Astrocyte (in vitro differentiated cells and primary cell): ENCODE measurements at regions not wholly inside any gene's neighbourhood (a gene's known extent, or its start where the extent isn't known, plus 50 kb on each side); places are given as distances from the start of the nearest gene placed in this dataset.

Source experiments
- DNase-seq: peaks from one replicate; pipeline ENCODE4 v3.0.0-alpha.2; 2010; ENCODE audit warnings: low read depth
- FAIRE-seq: peaks from 2 replicates; lab custom pipeline; 2011; peaks lifted over from hg19 to GRCh38; lab: Jason Lieb, UNC
- H2AFZ ChIP-seq: 2 replicates; pipeline ENCODE4 v1.6.0; 2012; ENCODE audit warnings: low read depth, low read length, inconsistent platforms
- H3K27ac ChIP-seq: 2 replicates; pipeline ENCODE4 v1.5.1; 2011; ENCODE audit warnings: low read depth, low read length, inconsistent platforms
- H3K27me3 ChIP-seq: 2 replicates; pipeline ENCODE4 v1.6.0; 2011; ENCODE audit warnings: low read length, inconsistent platforms; ENCODE audit not compliant: insufficient read depth
- H3K36me3 ChIP-seq: 2 replicates; pipeline ENCODE4 v1.5.1; 2011; ENCODE audit warnings: low read length, inconsistent platforms; ENCODE audit not compliant: insufficient read depth
- H3K4me1 ChIP-seq: 2 replicates; pipeline ENCODE4 v1.5.1; 2011; ENCODE audit warnings: low read length, inconsistent platforms; ENCODE audit not compliant: insufficient read depth
- H3K4me2 ChIP-seq: 2 replicates; pipeline ENCODE4 v1.6.0; 2012; ENCODE audit warnings: low read length, inconsistent platforms
- H3K4me3 ChIP-seq: 2 replicates; pipeline ENCODE4 v1.5.1; 2011; ENCODE audit warnings: low read depth, mild to moderate bottlenecking, low read length, inconsistent platforms; ENCODE audit not compliant: insufficient read depth
- H3K79me2 ChIP-seq: 2 replicates; pipeline ENCODE4 v1.6.0; 2012; ENCODE audit warnings: mild to moderate bottlenecking, low read length, inconsistent platforms; ENCODE audit not compliant: insufficient read depth
- H3K9ac ChIP-seq: 2 replicates; pipeline ENCODE4 v1.6.0; 2012; ENCODE audit warnings: mild to moderate bottlenecking, low read length, inconsistent platforms
- H3K9me3 ChIP-seq: 2 replicates; pipeline ENCODE4 v1.5.1; 2012; ENCODE audit warnings: low read depth, mild to moderate bottlenecking, low read length, inconsistent platforms; ENCODE audit not compliant: insufficient read depth
- H4K20me1 ChIP-seq: 2 replicates; pipeline ENCODE4 v1.6.0; 2012; ENCODE audit warnings: low read length, inconsistent platforms; ENCODE audit not compliant: insufficient read depth
- H3K27ac Mint-ChIP-seq: one replicate; pipeline ENCODE4 v1.8.0; 2021; ENCODE audit warnings: mild to moderate bottlenecking, mixed read lengths; ENCODE audit not compliant: unreplicated experiment
- H3K27me3 Mint-ChIP-seq: one replicate; pipeline ENCODE4 v1.8.0; 2021; ENCODE audit warnings: low read depth, mixed read lengths; ENCODE audit not compliant: unreplicated experiment
- H3K36me3 Mint-ChIP-seq: one replicate; pipeline ENCODE4 v1.8.0; 2021; ENCODE audit warnings: low read depth, mixed read lengths; ENCODE audit not compliant: unreplicated experiment
- H3K4me1 Mint-ChIP-seq: one replicate; pipeline ENCODE4 v1.8.0; 2021; ENCODE audit warnings: low read depth, mixed read lengths; ENCODE audit not compliant: unreplicated experiment
- H3K4me3 Mint-ChIP-seq: one replicate; pipeline ENCODE4 v1.8.0; 2021; ENCODE audit warnings: mild to moderate bottlenecking, moderate library complexity, mixed read lengths; ENCODE audit not compliant: unreplicated experiment
- H3K9me3 Mint-ChIP-seq: one replicate; pipeline ENCODE4 v1.8.0; 2021; ENCODE audit warnings: mild to moderate bottlenecking, mixed read lengths; ENCODE audit not compliant: unreplicated experiment
- EZH2 ChIP-seq: IDR thresholded peaks from 2 replicates; pipeline ENCODE4 v1.6.1; 2012; ENCODE audit warnings: mild to moderate bottlenecking, low read length, inconsistent platforms; ENCODE audit not compliant: insufficient read depth
- TF ChIP-seq, protein P1 (sequence below): IDR thresholded peaks from 2 replicates; pipeline ENCODE4 v1.5.1; 2011; ENCODE audit warnings: low read depth, mild to moderate bottlenecking, inconsistent platforms, low read length, moderate library complexity; ENCODE audit not compliant: insufficient read depth

DNA sequence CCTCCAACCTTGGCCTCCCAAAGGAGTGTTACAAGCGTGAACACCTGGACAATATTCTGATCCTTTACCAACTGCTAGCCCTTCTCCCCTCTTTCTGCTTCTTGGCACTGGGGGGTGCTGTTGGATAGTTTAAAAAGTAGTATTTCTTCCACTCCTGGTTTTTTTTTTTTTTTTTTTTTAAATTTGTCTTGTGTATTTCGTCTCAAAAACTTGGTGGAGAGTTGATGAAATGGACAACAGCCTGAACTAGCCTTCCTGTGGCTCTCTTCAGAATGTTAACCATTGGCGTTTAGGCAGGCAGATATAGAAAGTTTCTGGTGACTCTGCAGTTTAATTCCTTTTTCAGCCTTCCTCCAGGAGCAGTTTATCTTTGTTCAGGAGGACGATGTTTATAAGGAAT, 69.7 kb upstream of the USP24 start:
- Histone ChIP-seq H2AFZ (no peak overlapping the region), H3K9ac (no peak overlapping the region), H3K9me3 (no peaks in the 10 kb centered on the region), H3K36me3 (no peaks in the 10 kb centered on the region), H4K20me1 (no peaks in the 10 kb centered on the region), H3K4me3 (no peak overlapping the region), H3K4me2 (no peak overlapping the region), H3K79me2 (no peaks in the 10 kb centered on the region), H3K4me1 (peaks cover 5% of the 10 kb centered on the region), H3K27ac (no peak overlapping the region), H3K27me3 (no peaks in the 10 kb centered on the region)
- H3K4me3 Mint-ChIP-seq, result no peak overlapping the region
- TF ChIP-seq, protein P1, sequence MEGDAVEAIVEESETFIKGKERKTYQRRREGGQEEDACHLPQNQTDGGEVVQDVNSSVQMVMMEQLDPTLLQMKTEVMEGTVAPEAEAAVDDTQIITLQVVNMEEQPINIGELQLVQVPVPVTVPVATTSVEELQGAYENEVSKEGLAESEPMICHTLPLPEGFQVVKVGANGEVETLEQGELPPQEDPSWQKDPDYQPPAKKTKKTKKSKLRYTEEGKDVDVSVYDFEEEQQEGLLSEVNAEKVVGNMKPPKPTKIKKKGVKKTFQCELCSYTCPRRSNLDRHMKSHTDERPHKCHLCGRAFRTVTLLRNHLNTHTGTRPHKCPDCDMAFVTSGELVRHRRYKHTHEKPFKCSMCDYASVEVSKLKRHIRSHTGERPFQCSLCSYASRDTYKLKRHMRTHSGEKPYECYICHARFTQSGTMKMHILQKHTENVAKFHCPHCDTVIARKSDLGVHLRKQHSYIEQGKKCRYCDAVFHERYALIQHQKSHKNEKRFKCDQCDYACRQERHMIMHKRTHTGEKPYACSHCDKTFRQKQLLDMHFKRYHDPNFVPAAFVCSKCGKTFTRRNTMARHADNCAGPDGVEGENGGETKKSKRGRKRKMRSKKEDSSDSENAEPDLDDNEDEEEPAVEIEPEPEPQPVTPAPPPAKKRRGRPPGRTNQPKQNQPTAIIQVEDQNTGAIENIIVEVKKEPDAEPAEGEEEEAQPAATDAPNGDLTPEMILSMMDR, result peak; percentile 79
- TF ChIP-seq EZH2, result no peak
- H3K4me1 Mint-ChIP-seq, result peaks cover 2% of the 10 kb centered on the region
- peaks cover 9% of the 10 kb centered on the region for H3K27me3 Mint-ChIP-seq
- peaks cover 2% of the 10 kb centered on the region for H3K9me3 Mint-ChIP-seq
- H3K27ac Mint-ChIP-seq, result no peak overlapping the region
- H3K36me3 Mint-ChIP-seq, result no peaks in the 10 kb centered on the region
- FAIRE-seq, result no peak
- DNase-seq, result no peak

DNA sequence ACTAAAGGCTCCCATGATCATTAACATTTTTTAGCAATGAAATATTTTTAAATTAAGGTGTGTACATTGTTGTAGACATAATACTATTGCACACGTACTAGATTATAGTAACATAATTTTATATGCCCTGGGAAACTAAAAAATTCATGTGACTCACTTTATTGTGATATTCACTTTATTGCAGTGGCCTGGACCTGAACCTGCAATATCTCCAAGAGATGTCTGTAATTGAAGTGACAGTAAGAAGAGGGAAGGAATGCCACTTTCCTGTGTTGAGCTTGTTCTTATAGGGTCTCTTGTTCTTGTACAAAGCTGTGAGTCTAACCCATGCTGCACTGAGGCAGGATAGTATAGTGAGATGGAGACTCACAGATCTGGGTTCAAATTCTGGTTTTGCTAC, 66.9 kb upstream of the USP24 start:
- no peak for DNase-seq
- Mint-ChIP-seq H3K9me3 (no peaks in the 10 kb centered on the region), H3K4me1 (peaks cover 6% of the 10 kb centered on the region), H3K4me3 (no peak overlapping the region), H3K36me3 (no peaks in the 10 kb centered on the region), H3K27me3 (peaks cover 5% of the 10 kb centered on the region), H3K27ac (no peak overlapping the region)
- TF ChIP-seq, protein P1, result no peak
- Histone ChIP-seq H3K4me2 (no peak overlapping the region), H3K4me1 (peaks cover 8% of the 10 kb centered on the region), H3K27me3 (no peaks in the 10 kb centered on the region), H3K27ac (no peak overlapping the region), H3K36me3 (no peaks in the 10 kb centered on the region), H2AFZ (no peak overlapping the region), H4K20me1 (no peaks in the 10 kb centered on the region), H3K4me3 (no peak overlapping the region), H3K9ac (no peak overlapping the region), H3K79me2 (no peaks in the 10 kb centered on the region), H3K9me3 (no peaks in the 10 kb centered on the region)
- no peak for FAIRE-seq

DNA sequence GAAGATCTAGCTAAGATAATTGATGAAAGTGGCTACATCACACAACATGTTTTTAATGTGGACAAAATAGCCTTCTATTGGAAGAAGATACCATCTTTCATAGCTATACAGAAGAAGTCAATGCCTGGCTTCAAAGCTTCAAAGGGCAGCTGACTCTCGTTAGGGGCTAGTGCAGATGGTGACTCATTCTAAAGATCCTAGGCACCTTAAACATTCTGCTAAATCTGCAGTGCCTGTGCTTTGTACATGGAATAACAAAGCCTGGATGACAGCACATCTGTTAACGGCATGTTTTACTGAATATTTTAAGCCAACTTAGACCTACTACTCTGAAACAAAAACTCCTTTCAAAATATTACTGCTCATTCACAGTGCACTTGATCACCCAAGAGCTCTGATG, 65.6 kb upstream of the USP24 start:
- H3K27me3 ChIP-seq, result no peaks in the 10 kb centered on the region
- TF ChIP-seq, protein P1, result no peak
- no peak for TF ChIP-seq EZH2
- H4K20me1 ChIP-seq, result no peaks in the 10 kb centered on the region
- Mint-ChIP-seq H3K27me3 (peaks cover 5% of the 10 kb centered on the region), H3K36me3 (no peaks in the 10 kb centered on the region), H3K4me1 (peaks cover 16% of the 10 kb centered on the region), H3K27ac (no peak overlapping the region), H3K9me3 (no peaks in the 10 kb centered on the region), H3K4me3 (no peak overlapping the region)
- FAIRE-seq (no peak), DNase-seq (peak; percentile 13)
- no peak overlapping the region for H3K4me2 ChIP-seq
- no peak overlapping the region for H3K27ac ChIP-seq
- H3K9ac ChIP-seq, result no peak overlapping the region
- no peaks in the 10 kb centered on the region for H3K9me3 ChIP-seq
- H3K4me1 ChIP-seq, result peaks cover 18% of the 10 kb centered on the region
- no peaks in the 10 kb centered on the region for H3K36me3 ChIP-seq
- no peak overlapping the region for H3K4me3 ChIP-seq
- no peaks in the 10 kb centered on the region for H3K79me2 ChIP-seq
- no peak overlapping the region for H2AFZ ChIP-seq
